NT2/D1 (cell line): ENCODE measurements at regions not wholly inside any gene's neighbourhood (a gene's known extent, or its start where the extent isn't known, plus 50 kb on each side); places are given as distances from the start of the nearest gene placed in this dataset.

Source experiments
- DNase-seq: peaks from one replicate; pipeline ENCODE4 v3.0.0-alpha.2; 2011; ENCODE audit warnings: low read depth, low spot score
- H3K27me3 ChIP-seq: 2 replicates; pipeline ENCODE4 v1.6.0; 2011; ENCODE audit warnings: mild to moderate bottlenecking; ENCODE audit not compliant: insufficient read length, insufficient read depth
- H3K36me3 ChIP-seq: 2 replicates; pipeline ENCODE4 v1.6.1; 2011; ENCODE audit warnings: mild to moderate bottlenecking, low read length, mixed read lengths; ENCODE audit not compliant: insufficient read depth, insufficient read length
- H3K4me1 ChIP-seq: 2 replicates; pipeline ENCODE4 v1.5.1; 2011; ENCODE audit not compliant: insufficient read depth, insufficient read length
- H3K4me3 ChIP-seq: 2 replicates; pipeline ENCODE4 v1.5.1; 2011; ENCODE audit warnings: low read depth; ENCODE audit not compliant: insufficient read length
- H3K9ac ChIP-seq: 2 replicates; pipeline ENCODE4 v1.6.0; 2011; ENCODE audit warnings: low read depth; ENCODE audit not compliant: insufficient read length
- H3K9me3 ChIP-seq: 2 replicates; pipeline ENCODE4 v1.5.1; 2011; ENCODE audit warnings: mild to moderate bottlenecking, low read length; ENCODE audit not compliant: insufficient read depth
- SUZ12 ChIP-seq: IDR thresholded peaks from 2 replicates; pipeline ENCODE4 v1.6.1; 2011; ENCODE audit not compliant: insufficient read length, insufficient read depth; ENCODE audit errors: extremely low read depth
- YY1 ChIP-seq: IDR thresholded peaks from 2 replicates; pipeline ENCODE4 v1.6.1; 2011; ENCODE audit not compliant: insufficient read length, insufficient read depth
- ZNF274 ChIP-seq: IDR thresholded peaks from 2 replicates; pipeline ENCODE4 v1.6.1; 2011; ENCODE audit warnings: mild to moderate bottlenecking, low read depth, low read length

DNA sequence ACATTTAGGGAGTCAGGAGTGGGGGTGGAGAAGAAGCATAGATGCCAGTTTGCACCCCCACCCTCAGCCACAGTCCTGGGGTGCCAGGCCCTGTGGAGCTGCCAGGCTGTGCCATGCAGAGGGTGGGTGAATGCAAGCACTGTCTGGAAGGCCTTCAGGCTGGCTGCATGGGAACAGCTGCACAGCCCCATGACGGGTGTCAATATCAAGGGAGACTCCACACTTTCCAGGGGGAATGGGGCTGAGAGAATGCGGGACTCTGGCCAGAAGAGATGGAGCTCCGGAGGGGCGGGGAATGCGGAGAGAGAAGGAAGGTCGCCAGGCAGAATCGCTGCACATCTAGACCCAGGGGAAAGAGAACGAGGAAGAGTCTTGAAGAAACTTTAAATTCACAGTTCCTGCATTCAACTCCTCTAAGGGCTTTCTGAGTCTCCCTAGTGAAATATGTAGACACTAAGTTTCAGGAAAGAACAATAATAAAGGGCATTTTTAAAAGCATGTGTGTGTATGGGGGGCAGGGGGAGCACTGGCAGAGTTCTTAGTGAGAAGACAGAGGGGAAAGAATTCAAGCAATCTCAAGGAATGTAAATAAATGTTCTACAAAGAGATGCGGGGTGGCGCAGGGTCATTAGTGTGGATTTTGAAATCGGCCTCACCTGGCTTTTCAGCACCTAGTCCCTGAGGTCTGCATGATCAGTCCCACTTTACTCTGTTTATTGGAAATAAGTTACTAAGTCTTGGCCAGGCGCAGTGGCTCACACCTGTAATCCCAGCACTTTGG, 59.1 kb downstream of the BOD1 start:
- peaks cover 12% of the 10 kb centered on the region for H3K9me3 ChIP-seq
- H3K9ac ChIP-seq, result no peak overlapping the region
- H3K4me3 ChIP-seq, result no peak overlapping the region
- TF ChIP-seq SUZ12, result no peak
- DNase-seq, result no peak
- H3K27me3 ChIP-seq, result no peaks in the 10 kb centered on the region
- peaks cover 10% of the 10 kb centered on the region for H3K4me1 ChIP-seq
- no peaks in the 10 kb centered on the region for H3K36me3 ChIP-seq

DNA sequence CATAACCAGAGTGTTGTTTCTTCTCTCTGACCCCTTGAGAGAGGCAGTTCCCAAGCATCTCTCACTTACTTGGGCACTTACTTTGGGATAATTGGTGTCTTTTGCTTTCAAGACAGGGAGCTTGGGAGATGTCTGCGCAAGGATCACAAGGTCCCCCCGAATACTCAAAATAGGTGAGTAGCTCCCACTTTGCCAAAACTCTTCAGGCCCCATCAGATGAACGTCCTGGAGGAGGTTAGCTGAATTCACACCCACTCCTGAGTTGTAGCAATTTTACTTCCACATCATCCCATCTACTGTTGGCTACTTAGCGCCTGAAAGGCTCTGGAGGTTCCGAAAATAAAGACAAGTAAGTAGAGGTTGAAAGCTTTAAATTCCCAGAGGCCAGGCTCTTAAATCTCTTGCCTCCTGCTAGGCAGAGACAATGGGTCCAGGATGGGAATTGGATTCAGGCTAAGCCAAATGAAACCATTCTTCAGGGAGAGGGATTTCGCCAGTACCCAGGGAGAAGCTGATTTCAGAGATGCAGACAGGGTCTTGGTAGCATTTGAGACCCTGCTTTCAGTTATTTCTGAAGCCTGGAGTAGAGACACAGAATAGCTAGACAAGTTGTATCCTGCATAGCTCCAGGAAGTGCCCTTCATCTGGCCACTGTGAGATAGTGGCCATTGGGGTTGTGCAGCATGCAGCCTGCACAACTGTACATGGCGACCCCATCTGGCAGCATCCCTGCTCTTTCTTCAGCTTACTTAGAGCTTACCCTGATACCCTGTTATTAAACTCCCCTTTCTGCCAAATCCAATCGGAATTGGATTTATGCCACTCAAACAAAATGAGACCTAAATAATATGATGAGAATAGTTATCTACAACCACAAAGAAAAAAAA, 60.1 kb downstream of the BOD1 start:
- no peaks in the 10 kb centered on the region for H3K36me3 ChIP-seq
- no peaks in the 10 kb centered on the region for H3K27me3 ChIP-seq
- TF ChIP-seq SUZ12 (no peak), YY1 (no peak), ZNF274 (no peak)
- no peak overlapping the region for H3K9ac ChIP-seq
- peaks cover 10% of the 10 kb centered on the region for H3K4me1 ChIP-seq
- peaks cover 12% of the 10 kb centered on the region for H3K9me3 ChIP-seq
- H3K4me3 ChIP-seq, result no peak overlapping the region
- peak; percentile 36 for DNase-seq

DNA sequence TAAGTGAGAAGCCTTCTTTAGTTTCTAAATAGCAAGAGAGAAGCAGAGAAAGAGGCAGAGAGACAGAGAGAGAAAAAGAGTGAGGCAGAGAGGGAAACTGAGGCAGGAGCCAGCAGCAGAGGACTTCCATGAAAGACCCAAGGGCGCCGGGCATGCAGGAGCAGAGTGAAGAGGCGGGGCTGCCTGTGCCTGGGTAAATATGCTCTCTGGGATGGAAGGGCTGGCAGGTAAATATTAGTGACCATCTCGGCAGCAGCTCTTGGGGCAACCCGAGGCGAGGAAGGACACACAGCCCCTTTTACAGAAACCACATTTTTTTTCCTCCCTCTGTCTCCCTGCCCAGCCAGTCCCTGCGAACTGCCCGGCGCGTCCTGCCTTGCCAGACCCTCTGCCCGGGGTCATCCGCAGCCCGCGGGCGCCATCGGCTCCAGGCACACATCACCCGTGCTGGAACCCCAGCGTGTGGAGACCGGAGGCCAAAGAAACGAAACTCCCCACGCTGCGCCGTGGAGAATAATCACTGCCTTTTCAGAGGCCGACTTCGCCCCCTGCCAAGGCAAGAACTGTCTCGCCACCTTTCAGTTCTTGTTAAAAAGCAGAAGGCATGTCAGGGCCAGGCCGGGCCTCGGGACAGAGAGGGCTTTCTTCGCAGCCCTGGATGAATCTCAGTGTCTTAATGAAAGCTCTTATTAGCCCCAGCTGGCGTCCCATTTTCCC, 61.3 kb downstream of the BOD1 start:
- H3K9me3 ChIP-seq, result peaks cover 6% of the 10 kb centered on the region
- no peaks in the 10 kb centered on the region for H3K27me3 ChIP-seq
- no peak for DNase-seq

DNA sequence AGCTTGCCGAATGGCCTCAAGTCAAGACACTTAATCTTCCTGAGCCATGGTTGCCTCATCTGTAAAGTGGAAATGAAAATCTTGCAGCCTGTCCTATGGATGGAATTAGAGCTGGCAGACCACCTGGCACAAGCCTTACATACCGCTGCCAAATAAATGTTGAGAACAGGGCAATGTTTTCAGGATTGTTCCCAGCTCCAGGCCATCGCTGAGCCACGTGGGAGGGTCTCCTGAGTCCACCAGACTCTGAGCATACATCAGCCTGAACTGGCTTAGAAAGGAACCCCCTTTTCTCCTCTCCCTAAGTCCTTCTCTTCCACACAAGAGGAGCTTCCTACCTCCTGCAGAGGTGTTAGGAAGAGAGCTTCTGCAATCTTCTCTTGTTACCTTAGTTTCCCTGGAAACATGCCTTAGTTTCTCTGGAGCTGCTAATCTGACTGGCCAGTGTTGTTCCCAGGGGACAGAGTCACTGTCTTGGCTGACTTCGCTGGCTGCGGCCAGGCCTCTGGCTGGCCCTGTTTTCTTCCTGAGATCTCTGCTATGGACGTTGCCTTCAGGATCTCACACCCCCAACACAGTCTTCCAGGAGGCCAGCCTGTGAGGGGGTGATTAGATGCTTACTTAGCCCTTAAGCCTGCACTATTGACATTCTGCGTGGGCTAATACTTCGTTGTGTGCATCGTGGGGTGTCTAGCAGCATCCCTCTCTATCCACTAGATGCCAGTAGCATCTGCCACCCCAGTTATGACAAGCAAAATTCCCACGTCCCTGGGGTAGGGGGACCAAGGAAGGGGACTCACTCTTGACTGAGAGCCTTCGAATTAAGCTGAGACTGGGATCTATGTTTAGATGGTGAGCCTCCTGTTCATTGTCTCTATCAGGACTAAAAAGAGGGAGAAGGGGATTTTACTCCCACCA, 62.2 kb downstream of the BOD1 start:
- H3K9ac ChIP-seq, result no peak overlapping the region
- no peak for DNase-seq

More for the DNA sequence above, 61.3 kb downstream of the BOD1 start:
- Histone ChIP-seq H3K36me3 (no peaks in the 10 kb centered on the region), H3K9ac (no peak overlapping the region), H3K4me3 (no peak overlapping the region), H3K4me1 (peaks cover 10% of the 10 kb centered on the region)
- TF ChIP-seq SUZ12 (no peak), ZNF274 (no peak), YY1 (no peak)

DNA sequence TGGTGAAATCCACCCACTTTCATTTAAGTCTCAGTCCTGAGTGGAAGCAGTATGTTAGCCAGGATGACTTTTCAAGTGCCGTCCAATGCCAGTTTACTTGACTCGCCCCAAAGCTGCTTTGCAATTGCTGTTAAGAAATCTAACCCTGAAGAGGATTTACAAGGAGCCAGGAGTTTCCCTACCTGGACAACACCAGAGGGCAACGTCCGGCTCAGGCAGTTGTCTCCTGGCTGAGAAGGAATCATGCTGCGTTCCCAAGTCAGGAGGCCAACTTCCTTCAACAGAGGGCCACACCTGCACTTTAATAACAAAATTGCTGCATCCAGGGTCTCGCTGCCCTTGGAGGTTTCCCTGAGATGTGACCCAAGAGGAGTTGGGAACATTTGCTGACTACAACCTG, 65.8 kb downstream of the BOD1 start:
- Histone ChIP-seq H3K4me3 (no peak overlapping the region), H3K9me3 (peaks cover 4% of the 10 kb centered on the region; the same call in 1 of the 2 replicates), H3K9ac (no peak overlapping the region), H3K4me1 (peaks cover 2% of the 10 kb centered on the region), H3K36me3 (no peaks in the 10 kb centered on the region), H3K27me3 (no peaks in the 10 kb centered on the region)
- no peak for DNase-seq
- no peak for TF ChIP-seq ZNF274
- no peak for TF ChIP-seq YY1
- no peak for TF ChIP-seq SUZ12

More for the DNA sequence above, 62.2 kb downstream of the BOD1 start:
- no peaks in the 10 kb centered on the region for H3K27me3 ChIP-seq
- no peaks in the 10 kb centered on the region for H3K9me3 ChIP-seq
- peaks cover 10% of the 10 kb centered on the region for H3K4me1 ChIP-seq
- H3K36me3 ChIP-seq, result no peaks in the 10 kb centered on the region
- no peak for TF ChIP-seq YY1
- no peak overlapping the region for H3K4me3 ChIP-seq

DNA sequence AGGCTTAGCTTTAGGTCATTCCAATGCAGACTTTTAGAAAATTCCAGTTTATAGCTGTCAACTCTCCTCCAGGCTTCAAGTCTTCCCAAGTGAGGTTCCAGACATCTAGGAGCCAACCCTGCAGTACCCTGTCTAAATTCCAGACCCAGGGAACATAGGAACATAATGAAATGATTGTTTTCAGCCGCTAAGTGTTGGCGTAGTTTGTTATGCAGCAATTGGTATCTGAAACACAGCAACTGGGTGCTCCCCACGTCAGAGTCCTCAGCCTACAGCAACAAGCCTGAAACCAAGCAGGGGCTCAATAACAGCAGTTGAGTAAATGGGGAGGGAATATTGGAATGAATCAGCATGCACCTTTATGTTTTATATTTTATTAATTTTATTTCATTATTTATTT, 66.8 kb downstream of the BOD1 start:
- Histone ChIP-seq H3K9me3 (peaks cover 4% of the 10 kb centered on the region; the same call in 1 of the 2 replicates), H3K4me3 (no peak overlapping the region), H3K4me1 (no peaks in the 10 kb centered on the region), H3K9ac (no peak overlapping the region), H3K36me3 (no peaks in the 10 kb centered on the region), H3K27me3 (no peaks in the 10 kb centered on the region)
- DNase-seq, result no peak
- TF ChIP-seq SUZ12 (no peak), ZNF274 (no peak), YY1 (no peak)
